ENCODE measurements at regions not wholly inside any gene's neighbourhood (a gene's known extent, or its start where the extent isn't known, plus 50 kb on each side); places are given as distances from the start of the nearest gene placed in this dataset.

DNA sequence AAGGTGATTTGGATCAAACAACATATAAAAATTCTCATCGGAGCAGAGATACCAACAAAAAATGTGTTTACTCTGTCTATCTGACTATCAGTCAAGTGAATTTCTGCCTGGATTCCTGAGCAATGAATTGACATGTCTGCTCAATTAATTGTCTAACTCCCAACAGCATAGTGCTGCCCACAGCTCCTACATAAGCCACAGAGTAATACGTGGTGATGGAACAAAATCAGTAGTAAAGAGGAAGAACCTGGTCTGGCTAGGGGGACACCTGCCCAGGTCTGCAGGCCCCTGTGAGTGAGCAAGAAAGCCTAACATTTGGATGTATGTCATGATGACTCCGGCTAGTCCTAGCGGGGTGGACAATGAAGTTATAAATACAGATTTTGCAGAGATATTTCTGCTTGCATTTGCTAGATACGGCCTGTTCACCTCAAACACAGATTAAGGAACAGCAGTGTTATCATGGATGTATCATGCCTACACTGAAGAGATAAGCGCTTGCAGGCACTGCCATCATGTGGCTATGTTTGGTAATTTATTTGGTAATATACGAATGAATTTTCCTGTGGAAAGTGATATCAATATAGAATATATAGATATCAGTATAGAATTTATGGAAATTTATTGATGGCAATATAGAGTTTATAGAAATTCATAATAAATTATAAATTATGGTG lies 69.6 kb upstream of the LRRC8B start:
- TF ChIP-seq, protein P1, sequence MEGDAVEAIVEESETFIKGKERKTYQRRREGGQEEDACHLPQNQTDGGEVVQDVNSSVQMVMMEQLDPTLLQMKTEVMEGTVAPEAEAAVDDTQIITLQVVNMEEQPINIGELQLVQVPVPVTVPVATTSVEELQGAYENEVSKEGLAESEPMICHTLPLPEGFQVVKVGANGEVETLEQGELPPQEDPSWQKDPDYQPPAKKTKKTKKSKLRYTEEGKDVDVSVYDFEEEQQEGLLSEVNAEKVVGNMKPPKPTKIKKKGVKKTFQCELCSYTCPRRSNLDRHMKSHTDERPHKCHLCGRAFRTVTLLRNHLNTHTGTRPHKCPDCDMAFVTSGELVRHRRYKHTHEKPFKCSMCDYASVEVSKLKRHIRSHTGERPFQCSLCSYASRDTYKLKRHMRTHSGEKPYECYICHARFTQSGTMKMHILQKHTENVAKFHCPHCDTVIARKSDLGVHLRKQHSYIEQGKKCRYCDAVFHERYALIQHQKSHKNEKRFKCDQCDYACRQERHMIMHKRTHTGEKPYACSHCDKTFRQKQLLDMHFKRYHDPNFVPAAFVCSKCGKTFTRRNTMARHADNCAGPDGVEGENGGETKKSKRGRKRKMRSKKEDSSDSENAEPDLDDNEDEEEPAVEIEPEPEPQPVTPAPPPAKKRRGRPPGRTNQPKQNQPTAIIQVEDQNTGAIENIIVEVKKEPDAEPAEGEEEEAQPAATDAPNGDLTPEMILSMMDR (conservative IDR thresholded peaks at IDR 0.05 in 1 of 2, IDR thresholded peaks at IDR 0.05 in 1 of 2; ENCODE audit: extremely low read depth in 1 of 2, insufficient read depth in 1 of 2, low read depth in 1 of 2, low read length in 2 of 2) = peak; percentile 50 to 64
- TF ChIP-seq EZH2 (IDR thresholded peaks at IDR 0.05; ENCODE audit: borderline replicate concordance, low read length) = no peak
